BLaER1 treated with 17β-estradiol and CSF1 and Interleukin-3, amounts not matched to agents 10 nM and 100 nM (cell line): ENCODE measurements at regions not wholly inside any gene's neighbourhood (a gene's known extent, or its start where the extent isn't known, plus 50 kb on each side); places are given as distances from the start of the nearest gene placed in this dataset.

Experiments used
- H3K27ac ChIP-seq, 11 experiments: shearing (Covaris generic); formaldehyde crosslinking; 2 replicates each; pipeline ENCODE4 v1.8.1; 2022
- H3K27me3 ChIP-seq, 11 experiments: shearing (Covaris generic); formaldehyde crosslinking; 2 replicates each; pipeline ENCODE4 v1.8.1; 2022
- H3K36me3 ChIP-seq, 11 experiments: shearing (Covaris generic); formaldehyde crosslinking; 2 replicates each; pipeline ENCODE4 v1.8.1; 2022
- H3K4me1 ChIP-seq, 10 experiments: shearing (Covaris generic); formaldehyde crosslinking; 2 replicates each; pipeline ENCODE4 v1.8.1; 2022
- H3K4me2 ChIP-seq, 11 experiments: shearing (Covaris generic); formaldehyde crosslinking; 2 replicates each; pipeline ENCODE4 v1.8.1; 2022
- H3K4me3 ChIP-seq, 10 experiments: shearing (Covaris generic); formaldehyde crosslinking; 2 replicates each; pipeline ENCODE4 v1.8.1; 2022
- H3K9ac ChIP-seq, 11 experiments: shearing (Covaris generic); formaldehyde crosslinking; 2 replicates each; pipeline ENCODE4 v1.8.1; 2022
- H3K9me3 ChIP-seq, 11 experiments: shearing (Covaris generic); formaldehyde crosslinking; replicated peaks in 1 of 11; 2 replicates each; pipeline ENCODE4 v1.8.1; 2022
- H4K20me1 ChIP-seq, 11 experiments: shearing (Covaris generic); formaldehyde crosslinking; 2 replicates each; pipeline ENCODE4 v1.8.1; 2022
- Cebpa-rat ChIP-seq, 11 experiments: shearing (Covaris generic); IDR thresholded peaks; 2 replicates each; pipeline ENCODE4 v1.8.1; 2022

DNA sequence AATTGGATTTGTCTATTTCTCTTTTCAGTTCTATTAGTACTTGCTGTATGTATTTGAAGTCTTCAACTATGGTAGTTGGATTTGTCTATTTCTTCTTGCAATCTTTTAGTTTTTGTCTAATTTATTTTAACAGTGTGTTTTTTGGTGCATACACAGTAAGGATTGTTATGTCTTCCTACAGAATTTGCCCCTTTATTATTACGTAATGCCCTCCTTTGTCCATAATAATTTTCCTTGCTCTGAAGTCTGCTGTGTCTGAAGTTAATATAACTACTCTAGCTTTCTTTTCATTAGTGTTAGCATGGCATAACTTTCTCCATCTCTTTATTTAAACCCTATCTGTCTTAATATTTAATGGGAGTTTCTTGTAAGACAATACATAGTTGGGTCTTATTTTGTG is 105.1 kb upstream of the STT3B start:
- H3K36me3 ChIP-seq = no peaks in the 10 kb centered on the region

DNA sequence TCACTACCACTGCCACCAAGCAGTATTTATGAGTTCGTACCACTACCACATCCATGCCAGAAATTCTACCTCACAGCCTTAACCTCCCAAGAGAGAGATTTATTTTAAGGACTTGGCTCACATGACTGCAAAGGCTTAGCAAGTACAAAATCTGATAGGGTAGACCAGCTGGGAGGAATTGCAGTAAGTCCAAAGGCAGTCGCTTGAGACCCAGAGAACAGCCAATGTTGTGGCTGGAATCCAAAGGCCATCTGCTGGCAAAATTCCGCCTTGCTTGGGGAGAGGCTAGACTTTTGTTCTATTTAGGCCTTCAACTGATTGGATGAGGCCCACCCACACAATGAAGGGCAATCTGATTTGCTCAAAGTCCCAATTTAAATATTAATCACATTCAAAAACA is 101.4 kb upstream of the STT3B start:
- peaks cover 4 to 28% (median 18%) of the 10 kb centered on the region in 11 experiments; a peak in 20 of 22 replicates for H3K9me3 ChIP-seq
- no peaks in the 10 kb centered on the region for H3K4me1 ChIP-seq
- no peak overlapping the region for H3K4me2 ChIP-seq
- no peaks in the 10 kb centered on the region for H4K20me1 ChIP-seq
- H3K4me3 ChIP-seq = no peak overlapping the region
- TF ChIP-seq Cebpa-rat (IDR thresholded peaks at IDR 0.05) = no peak
- no peaks in the 10 kb centered on the region for H3K27me3 ChIP-seq
- no peak overlapping the region for H3K9ac ChIP-seq
- H3K36me3 ChIP-seq = no peaks in the 10 kb centered on the region
- H3K27ac ChIP-seq = no peak overlapping the region

More for the DNA sequence above, 105.1 kb upstream of the STT3B start:
- no peaks in the 10 kb centered on the region for H3K4me1 ChIP-seq
- H3K4me2 ChIP-seq = no peak overlapping the region
- H3K4me3 ChIP-seq = no peak overlapping the region
- peaks cover 0 to 31% (median 17%) of the 10 kb centered on the region in 11 experiments; a peak in 14 of 22 replicates for H3K9me3 ChIP-seq
- H4K20me1 ChIP-seq = no peaks in the 10 kb centered on the region
- no peaks in the 10 kb centered on the region for H3K27me3 ChIP-seq
- TF ChIP-seq Cebpa-rat (IDR thresholded peaks at IDR 0.05) = no peak
- no peak overlapping the region for H3K27ac ChIP-seq
- no peak overlapping the region for H3K9ac ChIP-seq

DNA sequence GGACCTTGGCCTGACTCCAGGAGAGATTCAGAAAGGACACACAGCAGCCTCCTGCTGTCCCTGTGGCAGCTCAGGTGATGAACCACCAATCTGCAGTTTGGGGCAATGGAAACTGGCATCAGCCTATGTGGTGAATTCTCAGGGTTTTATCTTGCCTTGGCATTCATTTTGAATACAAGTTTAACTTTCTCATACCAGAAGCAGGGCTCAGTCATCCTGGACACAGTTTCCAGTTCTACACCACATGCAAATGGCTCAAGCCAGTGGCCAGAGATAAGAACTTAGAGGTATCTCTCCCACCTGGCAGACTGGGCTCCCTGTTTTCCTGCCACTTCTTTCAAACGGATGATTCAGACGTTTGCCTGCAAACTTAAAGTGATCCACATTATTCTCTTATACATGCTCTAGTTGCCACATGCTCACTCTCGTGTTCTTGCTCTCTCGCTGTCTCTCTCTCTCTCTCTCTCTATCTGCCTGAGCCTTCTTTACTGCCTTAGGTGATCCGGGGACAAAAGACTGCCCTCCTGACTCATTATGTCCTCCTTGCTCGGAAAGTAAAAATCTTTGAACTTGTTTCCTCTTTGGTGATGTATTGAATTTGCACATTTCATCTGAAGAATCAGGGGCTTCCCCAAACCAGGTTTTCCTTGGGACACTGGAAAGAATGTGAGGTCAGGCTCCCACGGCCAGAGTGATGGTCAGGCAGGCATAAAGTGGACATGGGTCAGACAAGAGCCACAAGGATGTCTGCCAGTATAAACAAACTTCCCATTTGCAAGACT is 99.6 kb upstream of the STT3B start:
- Histone ChIP-seq H3K27ac (no peak overlapping the region), H3K4me1 (no peaks in the 10 kb centered on the region), H3K4me2 (no peak overlapping the region)

DNA sequence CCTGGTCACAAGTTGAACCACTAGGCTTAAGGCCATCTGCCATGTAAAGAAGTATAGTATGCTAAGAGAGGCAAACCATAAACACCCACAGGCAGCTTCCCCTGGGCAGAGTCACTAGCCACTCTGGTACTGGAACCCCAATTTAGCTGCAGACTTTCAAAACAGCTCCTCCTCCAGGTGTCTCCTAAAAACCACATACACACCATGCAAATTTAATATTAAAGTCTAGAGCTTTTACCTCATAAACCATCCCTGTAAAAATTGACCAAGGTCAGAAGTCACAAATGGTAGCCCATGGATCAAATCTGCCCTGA is 99.1 kb upstream of the STT3B start:
- no peak for TF ChIP-seq Cebpa-rat (IDR thresholded peaks at IDR 0.05)
- Histone ChIP-seq H3K36me3 (0 out of 22 replicates have a peak, but pooled peaks cover 0 to 5% (median 0%) of the 10 kb centered on the region in 11 experiments), H3K4me3 (no peak overlapping the region), H3K9me3 (peaks cover 19 to 44% (median 29%) of the 10 kb centered on the region in 11 experiments), H3K27ac (no peak overlapping the region), H3K9ac (no peak overlapping the region), H4K20me1 (no peaks in the 10 kb centered on the region), H3K4me1 (no peaks in the 10 kb centered on the region), H3K27me3 (no peaks in the 10 kb centered on the region), H3K4me2 (no peak overlapping the region)

More for the DNA sequence above, 99.6 kb upstream of the STT3B start:
- TF ChIP-seq Cebpa-rat (IDR thresholded peaks at IDR 0.05) = no peak
- Histone ChIP-seq H3K9ac (no peak overlapping the region), H4K20me1 (no peaks in the 10 kb centered on the region), H3K4me3 (no peak overlapping the region), H3K9me3 (peaks cover 19 to 41% (median 32%) of the 10 kb centered on the region in 11 experiments), H3K27me3 (no peaks in the 10 kb centered on the region), H3K36me3 (0 out of 22 replicates have a peak, but pooled peaks cover 0 to 5% (median 0%) of the 10 kb centered on the region in 11 experiments)

DNA sequence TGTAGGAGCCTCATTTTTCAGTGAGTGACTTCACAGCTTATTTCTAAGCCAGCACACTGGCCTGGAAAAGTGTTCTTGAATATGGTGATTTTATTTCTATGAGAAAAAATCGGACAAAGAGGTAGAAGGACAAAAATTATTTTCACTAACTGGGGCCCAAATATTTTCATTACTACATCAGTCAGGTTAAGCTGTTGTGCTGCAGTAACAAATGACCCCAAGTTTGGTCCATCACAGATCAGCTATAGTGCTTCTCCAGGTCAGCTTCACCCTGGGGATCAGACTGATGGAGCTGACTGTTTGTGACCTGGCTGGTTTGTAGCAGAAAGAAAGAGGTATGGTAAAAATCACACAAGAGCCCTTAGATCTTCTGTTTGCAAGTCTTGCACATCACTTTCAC is 97.9 kb upstream of the STT3B start:
- Histone ChIP-seq H3K9me3 (peaks cover 17 to 34% (median 26%) of the 10 kb centered on the region in 11 experiments), H3K4me2 (no peak overlapping the region), H4K20me1 (no peaks in the 10 kb centered on the region), H3K27ac (no peak overlapping the region), H3K4me1 (no peaks in the 10 kb centered on the region), H3K36me3 (0 out of 22 replicates have a peak, but pooled peaks cover 0 to 5% (median 0%) of the 10 kb centered on the region in 11 experiments), H3K27me3 (no peaks in the 10 kb centered on the region), H3K9ac (no peak overlapping the region), H3K4me3 (no peak overlapping the region)
- TF ChIP-seq Cebpa-rat (IDR thresholded peaks at IDR 0.05) = no peak

DNA sequence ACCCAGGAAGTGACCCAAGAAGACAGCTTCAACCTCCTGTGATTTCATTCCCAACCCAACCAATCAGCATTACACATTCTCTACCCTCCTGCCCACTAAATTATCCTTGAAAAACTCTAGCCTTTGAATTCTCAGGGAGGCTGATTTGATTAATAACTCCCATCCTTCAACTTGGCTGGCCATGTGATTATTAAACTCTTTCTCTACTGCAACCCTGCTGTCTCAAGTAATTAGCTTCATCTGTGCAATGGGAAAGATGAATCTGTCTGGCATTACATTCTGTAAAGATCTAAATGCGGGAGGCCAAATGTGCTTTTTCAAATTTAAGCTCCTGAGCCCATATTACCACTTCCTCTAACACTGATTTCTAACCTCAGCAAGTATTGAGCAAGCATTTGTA is 95.9 kb upstream of the STT3B start:
- no peak overlapping the region for H3K4me3 ChIP-seq
- H3K9ac ChIP-seq = no peak overlapping the region
- H3K4me2 ChIP-seq = no peak overlapping the region
- no peak for TF ChIP-seq Cebpa-rat (IDR thresholded peaks at IDR 0.05)
- 0 out of 22 replicates have a peak, but pooled peaks cover 0 to 5% (median 0%) of the 10 kb centered on the region in 11 experiments for H3K36me3 ChIP-seq
- H3K9me3 ChIP-seq = peaks cover 17 to 30% (median 23%) of the 10 kb centered on the region in 11 experiments
- H3K27ac ChIP-seq = no peak overlapping the region
- H4K20me1 ChIP-seq = no peaks in the 10 kb centered on the region
- H3K27me3 ChIP-seq = no peaks in the 10 kb centered on the region
- H3K4me1 ChIP-seq = no peaks in the 10 kb centered on the region

DNA sequence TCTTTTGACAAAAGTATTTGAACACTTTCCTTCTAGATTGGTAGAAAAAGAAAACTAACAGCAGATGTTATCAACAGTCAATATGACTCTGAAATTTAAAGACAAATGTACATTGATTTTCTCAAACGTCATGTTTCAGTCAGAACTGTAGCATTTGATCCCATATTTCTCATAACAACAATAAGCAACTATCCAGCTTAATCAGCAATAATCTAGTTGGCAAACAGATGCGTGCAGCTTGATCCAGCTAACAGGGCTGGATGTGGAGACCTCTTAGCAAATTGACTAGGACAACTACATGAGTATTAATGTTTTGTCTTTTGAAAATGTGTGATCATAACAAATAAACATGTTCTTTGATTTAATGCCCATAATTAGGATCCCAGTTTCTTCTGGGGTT is 94.0 kb upstream of the STT3B start:
- H3K9ac ChIP-seq = no peak overlapping the region
- H3K4me3 ChIP-seq = no peak overlapping the region
- no peak overlapping the region for H3K27ac ChIP-seq
- no peaks in the 10 kb centered on the region for H4K20me1 ChIP-seq
- H3K9me3 ChIP-seq = peaks cover 17 to 26% (median 21%) of the 10 kb centered on the region in 11 experiments
- no peaks in the 10 kb centered on the region for H3K4me1 ChIP-seq
- no peaks in the 10 kb centered on the region for H3K27me3 ChIP-seq
- H3K4me2 ChIP-seq = no peak overlapping the region
- H3K36me3 ChIP-seq = 0 out of 22 replicates have a peak, but pooled peaks cover 0 to 5% (median 0%) of the 10 kb centered on the region in 11 experiments
- TF ChIP-seq Cebpa-rat (IDR thresholded peaks at IDR 0.05) = no peak

DNA sequence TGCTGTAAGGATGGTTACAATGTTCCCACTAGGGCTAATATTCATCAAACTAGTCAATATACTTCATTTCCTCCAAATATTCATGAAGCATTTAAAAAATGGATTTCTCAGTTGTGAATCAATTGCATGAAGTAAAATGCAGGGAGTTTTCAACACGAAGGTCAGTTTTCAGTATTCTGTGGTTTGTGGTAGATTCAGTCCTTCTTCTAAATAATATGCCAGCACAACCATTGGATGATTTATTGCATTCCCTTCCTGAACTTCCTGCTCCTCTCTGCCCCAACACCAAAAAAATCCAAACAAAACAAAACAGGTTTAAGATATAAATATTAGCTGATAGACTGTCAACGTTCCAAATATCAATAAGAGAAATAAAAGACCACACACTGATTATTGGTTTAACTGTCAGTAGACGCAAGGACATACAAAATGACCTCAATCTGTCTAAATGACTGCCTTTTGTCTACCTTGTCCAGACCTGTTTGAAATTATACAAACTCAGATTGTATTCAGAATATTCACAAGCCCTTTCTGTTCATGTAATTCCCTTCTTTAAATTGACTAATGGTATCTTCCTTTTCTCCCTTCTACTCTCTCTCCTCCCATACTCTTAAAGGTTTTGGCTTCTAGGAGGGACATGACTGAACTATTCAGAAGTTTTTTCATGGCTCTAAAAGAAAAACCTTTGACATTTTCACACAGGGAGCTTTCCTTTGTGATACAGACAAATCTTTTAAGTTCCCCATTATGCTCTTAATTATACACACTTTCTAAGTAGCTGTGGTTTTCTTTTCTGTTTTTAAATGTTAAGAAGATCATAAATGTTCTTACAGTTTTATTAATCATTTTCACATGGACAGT is 92.6 kb upstream of the STT3B start:
- no peak overlapping the region for H3K4me2 ChIP-seq
- H3K4me1 ChIP-seq = no peaks in the 10 kb centered on the region
- TF ChIP-seq Cebpa-rat (IDR thresholded peaks at IDR 0.05) = no peak
- H3K27ac ChIP-seq = no peak overlapping the region
- no peak overlapping the region for H3K9ac ChIP-seq
- H3K27me3 ChIP-seq = no peaks in the 10 kb centered on the region
- peaks cover 17 to 26% (median 21%) of the 10 kb centered on the region in 11 experiments for H3K9me3 ChIP-seq
- no peak overlapping the region for H3K4me3 ChIP-seq
- no peaks in the 10 kb centered on the region for H4K20me1 ChIP-seq
- 0 out of 22 replicates have a peak, but pooled peaks cover 0 to 5% (median 0%) of the 10 kb centered on the region in 11 experiments for H3K36me3 ChIP-seq

DNA sequence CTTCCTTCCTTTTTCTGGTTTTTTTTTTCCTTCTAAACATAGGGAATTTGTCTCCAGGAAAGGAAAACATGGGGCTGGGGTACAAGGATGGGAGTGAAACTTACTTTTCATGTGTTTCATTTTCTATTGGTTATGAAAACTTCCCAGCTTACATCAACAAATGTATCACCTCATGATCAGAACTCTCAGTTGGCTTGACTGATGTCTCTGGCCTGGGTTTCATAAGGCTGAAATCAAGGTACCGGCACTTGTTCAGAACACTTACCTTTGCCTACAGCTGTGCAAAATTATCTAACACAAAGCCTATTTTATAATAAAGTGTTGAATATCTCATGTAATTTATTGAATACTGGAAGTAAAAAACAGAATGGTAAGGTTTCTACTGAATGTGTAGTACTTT is 91.8 kb upstream of the STT3B start:
- no peak overlapping the region for H3K27ac ChIP-seq
- H4K20me1 ChIP-seq = no peaks in the 10 kb centered on the region
- no peak overlapping the region for H3K4me2 ChIP-seq
- H3K27me3 ChIP-seq = no peaks in the 10 kb centered on the region
- H3K4me1 ChIP-seq = no peaks in the 10 kb centered on the region
- 0 out of 22 replicates have a peak, but pooled peaks cover 0 to 5% (median 0%) of the 10 kb centered on the region in 11 experiments for H3K36me3 ChIP-seq
- no peak overlapping the region for H3K4me3 ChIP-seq
- no peak for TF ChIP-seq Cebpa-rat (IDR thresholded peaks at IDR 0.05)
- H3K9ac ChIP-seq = no peak overlapping the region
- peaks cover 17 to 24% (median 19%) of the 10 kb centered on the region in 11 experiments for H3K9me3 ChIP-seq
